Neural cell (in vitro differentiated cells): ENCODE measurements at regions not wholly inside any gene's neighbourhood (a gene's known extent, or its start where the extent isn't known, plus 50 kb on each side); places are given as distances from the start of the nearest gene placed in this dataset.

ENCODE experiments used
- H2AFZ ChIP-seq: fragments of 200-600, 300-800 bp; sonication (generic), shearing (Covaris generic); 2 replicates; pipeline ENCODE4 v1.6.0; 2014; ENCODE audit warnings: low read depth, mild to moderate bottlenecking, antibody characterized with exemption, low read length, moderate library complexity
- H3F3A ChIP-seq: fragments of 200-600 bp; shearing (Covaris generic); 2 replicates; pipeline ENCODE4 v1.6.1; 2016; ENCODE audit warnings: mild to moderate bottlenecking, moderate library complexity, mixed read lengths, antibody characterized with exemption, low read length; ENCODE audit not compliant: insufficient read depth, poor library complexity, severe bottlenecking
- H3K27ac ChIP-seq: fragments of 200-600, 300-800 bp; sonication (generic), shearing (Covaris generic); 2 replicates; pipeline ENCODE4 v1.5.1; 2014; ENCODE audit warnings: mild to moderate bottlenecking, low read length, moderate library complexity
- H3K27me3 ChIP-seq: fragments of 300-800, 200-600 bp; sonication (generic), shearing (Covaris generic); 2 replicates; pipeline ENCODE4 v1.6.0; 2014; ENCODE audit warnings: mild to moderate bottlenecking, low read depth, low read length, moderate library complexity; ENCODE audit not compliant: insufficient read depth
- H3K36me3 ChIP-seq: fragments of 300-800, 200-600 bp; sonication (generic), shearing (Covaris generic); 2 replicates; pipeline ENCODE4 v1.5.1; 2014; ENCODE audit warnings: mild to moderate bottlenecking, antibody characterized with exemption, low read length, moderate library complexity; ENCODE audit not compliant: insufficient read depth
- H3K4me2 ChIP-seq: fragments of 300-800, 200-600 bp; sonication (generic), shearing (Covaris generic); 2 replicates; pipeline ENCODE4 v1.6.0; 2014; ENCODE audit warnings: mild to moderate bottlenecking, low read length
- H3K4me3 ChIP-seq: fragments of 300-800, 200-600 bp; sonication (generic), shearing (Covaris generic); 2 replicates; pipeline ENCODE4 v1.5.1; 2014; ENCODE audit warnings: mild to moderate bottlenecking, low read length, moderate library complexity
- H3K79me2 ChIP-seq: fragments of 200-600 bp; shearing (Covaris generic); replicated peaks from 2 replicates; pipeline ENCODE4 v1.6.0; 2014; ENCODE audit warnings: mild to moderate bottlenecking, low read length, moderate library complexity; ENCODE audit not compliant: insufficient read depth
- H3K9ac ChIP-seq: fragments of 300-800, 200-600 bp; sonication (generic), shearing (Covaris generic); 2 replicates; pipeline ENCODE4 v1.6.1; 2016; ENCODE audit warnings: mild to moderate bottlenecking, low read length, mixed read lengths
- H3K9me2 ChIP-seq: fragments of 200-600 bp; shearing (Covaris generic); 2 replicates; pipeline ENCODE4 v1.6.1; 2016; ENCODE audit warnings: mild to moderate bottlenecking, low read length, mixed read lengths; ENCODE audit not compliant: insufficient read depth
- H3K9me3 ChIP-seq: fragments of 200-600, 300-800 bp; sonication (generic), shearing (Covaris generic); 2 replicates; pipeline ENCODE4 v1.6.1; 2016; ENCODE audit warnings: mild to moderate bottlenecking, mixed run types, low read length, moderate library complexity, mixed read lengths
- H4K20me1 ChIP-seq: fragments of 200-600 bp; shearing (Covaris generic); 2 replicates; pipeline ENCODE4 v1.6.1; 2016; ENCODE audit warnings: mild to moderate bottlenecking, mixed run types; ENCODE audit not compliant: insufficient read depth
- EP300 ChIP-seq: fragments of 450-650 bp; conservative IDR thresholded peaks from 2 replicates; pipeline ENCODE4 v1.6.1; 2014; ENCODE audit warnings: antibody characterized with exemption, mild to moderate bottlenecking, moderate library complexity; ENCODE audit not compliant: poor library complexity, severe bottlenecking
- EZH2 ChIP-seq: fragments of 200-600, 300-800 bp; shearing (Covaris generic), sonication (generic); IDR thresholded peaks from 2 replicates; pipeline ENCODE4 v1.6.1; 2014; ENCODE audit warnings: antibody characterized with exemption, low read length, borderline replicate concordance, mild to moderate bottlenecking; ENCODE audit not compliant: insufficient read depth, poor library complexity, severe bottlenecking
- MXI1 ChIP-seq: fragments of 450-650 bp; conservative IDR thresholded peaks from 2 replicates; pipeline ENCODE4 v1.6.1; 2014; ENCODE audit warnings: antibody characterized with exemption, mild to moderate bottlenecking; ENCODE audit not compliant: poor library complexity, severe bottlenecking
- POLR2AphosphoS5 ChIP-seq: IDR thresholded peaks from 2 replicates; pipeline ENCODE4 v1.6.1; 2012
- RAD21 ChIP-seq: fragments of 450-650 bp; conservative IDR thresholded peaks from 2 replicates; pipeline ENCODE4 v1.6.1; 2014; ENCODE audit warnings: antibody characterized with exemption, mild to moderate bottlenecking, moderate library complexity
- REST ChIP-seq: IDR thresholded peaks from 2 replicates; pipeline ENCODE4 v1.6.1; 2012; ENCODE audit warnings: borderline replicate concordance
- SMC3 ChIP-seq: fragments of 450-650 bp; conservative IDR thresholded peaks from 2 replicates; pipeline ENCODE4 v1.6.1; 2014; ENCODE audit warnings: antibody characterized with exemption, mild to moderate bottlenecking, moderate library complexity; ENCODE audit not compliant: poor library complexity
- TAF1 ChIP-seq: IDR thresholded peaks from 2 replicates; pipeline ENCODE4 v1.6.1; 2012; ENCODE audit warnings: low read depth
- TF ChIP-seq, protein P1 (sequence below): fragments of 450-650 bp; IDR thresholded peaks from 2 replicates; pipeline ENCODE4 v1.5.1; 2014; ENCODE audit warnings: antibody characterized with exemption, mild to moderate bottlenecking, moderate library complexity; ENCODE audit not compliant: poor library complexity, severe bottlenecking

GRCh38 chr7:13031468-13031867 is 344.0 kb downstream of the ARL4A start:
- Histone ChIP-seq H3K9ac (no peak overlapping the region), H3K9me2 (no peaks in the 10 kb centered on the region), H2AFZ (no peak overlapping the region), H3K4me3 (no peak overlapping the region), H3F3A (no peaks in the 10 kb centered on the region), H3K27ac (no peak overlapping the region), H3K4me2 (no peak overlapping the region), H4K20me1 (no peaks in the 10 kb centered on the region), H3K36me3 (no peaks in the 10 kb centered on the region), H3K9me3 (no peaks in the 10 kb centered on the region), H3K27me3 (no peaks in the 10 kb centered on the region), H3K79me2 (no peaks in the 10 kb centered on the region)
- TF ChIP-seq EZH2, result no peak
- no peak for TF ChIP-seq POLR2AphosphoS5

- H3K27ac ChIP-seq, result no peak overlapping the region
Measured at GRCh38 chr7:13032084-13032483, 344.7 kb downstream of the ARL4A start.

More at GRCh38 chr7:13032084-13032483, 344.7 kb downstream of the ARL4A start:
- H3F3A ChIP-seq, result no peaks in the 10 kb centered on the region
- H3K9me3 ChIP-seq, result no peaks in the 10 kb centered on the region
- H3K36me3 ChIP-seq, result no peaks in the 10 kb centered on the region
- H3K79me2 ChIP-seq, result no peaks in the 10 kb centered on the region
- H4K20me1 ChIP-seq, result no peaks in the 10 kb centered on the region
- no peak overlapping the region for H3K9ac ChIP-seq
- no peak overlapping the region for H3K4me2 ChIP-seq
- no peaks in the 10 kb centered on the region for H3K27me3 ChIP-seq
- no peaks in the 10 kb centered on the region for H3K9me2 ChIP-seq
- no peak overlapping the region for H3K4me3 ChIP-seq
- TF ChIP-seq POLR2AphosphoS5 (no peak), EP300 (no peak), MXI1 (no peak), TAF1 (no peak), EZH2 (no peak), RAD21 (no peak), REST (no peak), SMC3 (no peak)
- TF ChIP-seq, protein P1, sequence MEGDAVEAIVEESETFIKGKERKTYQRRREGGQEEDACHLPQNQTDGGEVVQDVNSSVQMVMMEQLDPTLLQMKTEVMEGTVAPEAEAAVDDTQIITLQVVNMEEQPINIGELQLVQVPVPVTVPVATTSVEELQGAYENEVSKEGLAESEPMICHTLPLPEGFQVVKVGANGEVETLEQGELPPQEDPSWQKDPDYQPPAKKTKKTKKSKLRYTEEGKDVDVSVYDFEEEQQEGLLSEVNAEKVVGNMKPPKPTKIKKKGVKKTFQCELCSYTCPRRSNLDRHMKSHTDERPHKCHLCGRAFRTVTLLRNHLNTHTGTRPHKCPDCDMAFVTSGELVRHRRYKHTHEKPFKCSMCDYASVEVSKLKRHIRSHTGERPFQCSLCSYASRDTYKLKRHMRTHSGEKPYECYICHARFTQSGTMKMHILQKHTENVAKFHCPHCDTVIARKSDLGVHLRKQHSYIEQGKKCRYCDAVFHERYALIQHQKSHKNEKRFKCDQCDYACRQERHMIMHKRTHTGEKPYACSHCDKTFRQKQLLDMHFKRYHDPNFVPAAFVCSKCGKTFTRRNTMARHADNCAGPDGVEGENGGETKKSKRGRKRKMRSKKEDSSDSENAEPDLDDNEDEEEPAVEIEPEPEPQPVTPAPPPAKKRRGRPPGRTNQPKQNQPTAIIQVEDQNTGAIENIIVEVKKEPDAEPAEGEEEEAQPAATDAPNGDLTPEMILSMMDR, result no peak
- no peak overlapping the region for H2AFZ ChIP-seq
